GM18868 (cell line): ENCODE measurements at regions not wholly inside any gene's neighbourhood (a gene's known extent, or its start where the extent isn't known, plus 50 kb on each side); places are given as distances from the start of the nearest gene placed in this dataset.

Source experiments
- ATAC-seq: cut with Tn5 transposase; IDR thresholded peaks from one replicate; pipeline ENCODE4 v1.9.1; 2021; ENCODE audit warnings: mild to moderate bottlenecking, moderate library complexity; ENCODE audit not compliant: unreplicated experiment

GRCh38 chr18:59086522-59086921 lies 53.2 kb upstream of the SEC11C start:
- ATAC-seq: no peak

DNA sequence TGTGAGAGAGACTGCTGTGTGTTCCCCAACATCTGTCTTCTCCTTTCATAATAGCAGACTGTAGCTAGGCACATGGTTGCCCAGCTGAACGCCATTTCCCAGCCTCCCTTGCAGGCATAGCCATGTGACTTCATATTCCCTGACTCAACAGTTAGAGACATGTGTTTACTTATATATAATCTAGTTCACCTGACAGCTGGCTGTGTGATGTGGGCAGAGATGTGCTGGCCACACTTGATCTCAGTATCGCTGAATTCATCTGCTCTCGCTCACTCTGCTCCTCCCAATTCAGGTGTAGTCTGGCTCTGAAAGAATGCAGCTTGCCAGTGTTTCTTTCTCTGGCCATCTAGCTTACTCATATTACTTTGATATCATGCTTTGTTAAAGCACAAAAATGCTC lies 52.3 kb upstream of the SEC11C start:
- no peak for ATAC-seq
